GM19455 (cell line): ENCODE measurements at regions not wholly inside any gene's neighbourhood (a gene's known extent, or its start where the extent isn't known, plus 50 kb on each side); places are given as distances from the start of the nearest gene placed in this dataset.
"Not testable (repeated sequence)": the region's sequence is repeated elsewhere in the genome, so short reads cannot be mapped to it uniquely, and the experiment has no call there.

Source experiments
- ATAC-seq: cut with Tn5 transposase; IDR thresholded peaks from one replicate; pipeline ENCODE4 v1.9.1; 2021; ENCODE audit not compliant: unreplicated experiment

DNA sequence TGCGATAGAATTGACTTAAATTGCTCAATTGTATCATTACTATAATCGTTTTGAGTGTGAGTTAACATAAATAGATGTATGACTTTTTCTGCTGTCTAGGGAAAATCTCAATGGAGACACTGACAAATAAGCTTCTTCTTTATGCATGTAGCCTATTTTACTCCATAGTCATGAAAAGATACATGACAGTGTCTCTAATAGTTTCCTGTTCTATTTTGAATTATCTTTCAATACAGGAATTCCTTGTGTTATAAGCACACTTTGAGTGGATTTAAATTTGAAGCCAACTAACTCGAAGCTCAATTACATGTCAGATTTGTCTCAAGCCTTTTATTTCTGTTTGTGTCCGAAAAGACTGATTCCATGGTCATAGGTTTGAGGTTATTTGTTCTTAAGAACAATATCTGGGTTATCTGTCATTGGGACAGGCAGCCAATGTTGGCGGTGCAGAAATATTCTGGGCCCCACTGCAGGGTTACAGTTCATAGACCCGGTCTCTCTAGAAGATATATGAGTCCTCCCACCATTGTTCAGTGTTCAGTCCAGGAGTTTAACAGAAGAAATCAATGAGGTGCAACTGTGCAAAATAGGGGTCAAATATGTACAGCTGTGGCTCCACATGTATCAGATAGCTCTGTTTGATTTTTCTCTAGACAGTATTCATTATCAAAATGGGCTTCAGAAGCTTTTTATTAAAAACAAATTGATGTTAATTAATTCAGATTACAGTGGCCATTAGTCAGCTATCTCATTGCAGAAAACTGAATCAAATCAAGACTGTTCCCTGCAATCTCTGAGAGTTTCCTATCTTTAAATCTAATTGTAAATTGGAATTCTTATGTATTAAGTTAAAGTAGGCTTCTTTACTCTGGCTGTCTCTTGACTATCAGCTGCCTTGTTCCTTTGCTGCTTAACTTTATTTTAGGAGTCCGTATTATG lies 1238.8 kb downstream of the NXPH1 start:
- ATAC-seq = no peak

- ATAC-seq = no peak
Observed at GRCh38 chr7:9680713-9681112, 1247.3 kb downstream of the NXPH1 start.

DNA sequence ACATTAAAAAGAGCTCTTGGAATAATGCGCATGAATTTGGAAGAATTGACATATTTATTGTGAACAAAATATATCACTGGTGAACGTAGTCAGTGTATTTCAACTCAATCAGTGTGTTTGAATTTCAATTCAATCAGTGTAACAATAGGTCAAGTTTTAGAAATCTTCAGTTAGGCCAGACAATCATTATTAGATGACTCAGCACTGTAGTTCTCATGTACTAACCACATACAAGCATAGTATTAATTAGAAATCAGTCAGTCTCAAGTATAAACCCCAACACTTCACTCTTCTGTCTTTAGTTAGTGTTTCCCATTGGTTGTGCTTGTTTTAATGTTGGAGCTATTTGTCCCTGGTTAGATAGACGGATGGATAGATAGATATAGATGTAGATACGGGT lies 1247.9 kb downstream of the NXPH1 start:
- ATAC-seq = no peak

DNA sequence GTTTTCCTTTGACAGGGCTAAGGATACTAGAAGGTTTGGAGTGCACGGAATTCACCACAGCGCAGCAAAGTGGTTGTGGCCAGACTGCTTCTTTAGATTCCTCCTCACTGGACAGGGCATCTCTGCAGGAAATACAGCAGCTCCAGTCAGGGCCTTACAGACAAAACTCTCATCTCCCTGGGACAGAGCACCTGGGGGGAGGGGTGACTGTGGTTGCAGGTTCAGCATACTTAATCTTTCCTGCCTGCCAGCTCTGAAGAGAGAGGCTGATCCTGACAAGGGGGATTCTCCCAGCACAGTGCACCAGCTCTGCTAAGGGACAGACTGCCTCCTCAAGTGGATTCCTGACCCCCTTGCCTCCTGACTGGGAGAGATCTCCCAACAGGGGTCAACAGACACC lies 1257.9 kb downstream of the NXPH1 start:
- no peak for ATAC-seq

GRCh38 chr7:9698375-9698774 lies 1265.0 kb downstream of the NXPH1 start:
- no peak for ATAC-seq

- ATAC-seq = no peak
Observed at GRCh38 chr7:9709216-9709615, 1264.5 kb upstream of the PHF14 start.

DNA sequence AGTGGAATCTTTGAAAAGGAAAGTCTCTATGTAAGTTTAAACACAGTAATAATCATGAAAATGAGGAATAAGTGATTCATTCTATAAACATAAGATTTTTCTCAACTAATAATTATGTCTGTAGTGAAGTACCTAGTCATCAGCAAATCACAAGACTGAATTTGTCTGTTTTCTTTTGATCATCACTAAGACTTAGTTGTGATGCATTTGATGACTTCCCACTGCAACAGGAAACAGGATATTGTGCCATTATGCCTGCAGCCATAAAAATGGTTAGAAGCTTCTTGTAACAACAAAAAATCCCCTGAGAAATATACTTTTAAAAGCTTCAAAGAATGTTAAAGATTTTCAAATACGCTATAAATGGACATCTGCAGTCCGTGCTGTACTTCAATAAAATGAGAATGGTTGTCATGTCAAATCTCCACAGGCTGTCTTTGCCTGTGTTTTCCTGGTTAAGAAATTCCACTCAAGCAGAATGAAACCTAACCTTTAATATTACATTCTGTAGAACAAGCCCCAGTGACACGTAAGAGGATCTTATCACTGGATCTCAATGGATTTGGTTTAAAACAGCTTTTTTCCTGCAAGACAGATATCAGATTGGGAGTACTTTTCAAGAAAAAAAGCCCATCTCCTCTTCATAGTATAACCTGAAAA lies 1262.3 kb upstream of the PHF14 start:
- no peak for ATAC-seq

DNA sequence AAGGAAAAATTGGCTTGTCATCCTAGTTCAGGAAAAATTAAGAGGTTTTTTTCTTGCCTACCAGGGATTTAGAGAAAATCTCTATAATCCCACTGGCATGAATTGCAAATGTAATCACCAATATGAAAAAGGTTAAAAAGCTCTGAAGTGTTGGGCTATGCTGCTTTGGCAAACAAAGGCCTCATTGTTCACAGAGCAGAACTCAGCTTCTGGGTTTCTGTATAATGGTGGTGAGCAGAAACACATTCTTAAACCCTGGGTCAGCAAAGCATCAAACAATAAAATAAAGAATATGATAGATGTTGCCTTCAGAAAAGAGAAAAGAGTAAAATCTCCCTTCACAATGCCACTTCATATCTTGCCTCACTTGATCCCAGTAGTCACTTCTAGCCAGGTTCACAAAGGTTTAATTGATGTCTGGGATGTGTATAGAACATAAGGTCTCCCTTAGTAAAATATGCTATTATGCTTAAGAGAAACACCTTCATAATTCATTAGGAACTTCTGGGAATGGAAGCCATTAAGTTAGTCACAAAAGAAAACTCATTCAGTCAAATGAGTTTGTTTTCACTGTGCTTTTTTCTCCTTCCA lies 1255.5 kb upstream of the PHF14 start:
- ATAC-seq = no peak

DNA sequence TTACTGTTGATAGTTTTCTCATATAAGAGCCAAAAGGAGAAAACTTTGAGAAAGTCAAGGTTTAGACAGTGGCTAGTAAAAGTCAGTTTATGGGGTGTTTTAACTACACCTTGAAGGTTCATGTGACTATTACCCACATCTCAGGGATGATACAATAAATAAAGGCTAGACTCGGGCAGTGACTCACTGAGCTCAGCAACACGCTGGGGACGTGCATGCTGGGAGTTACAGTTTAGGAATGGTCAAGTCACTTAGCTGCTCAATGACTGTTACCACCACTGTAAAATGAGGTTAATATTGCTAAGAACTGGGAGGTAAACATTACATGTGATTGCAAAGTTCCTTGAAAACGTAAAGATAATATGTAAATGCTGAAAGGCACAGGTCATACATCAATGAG lies 1254.4 kb upstream of the PHF14 start:
- ATAC-seq = no peak

DNA sequence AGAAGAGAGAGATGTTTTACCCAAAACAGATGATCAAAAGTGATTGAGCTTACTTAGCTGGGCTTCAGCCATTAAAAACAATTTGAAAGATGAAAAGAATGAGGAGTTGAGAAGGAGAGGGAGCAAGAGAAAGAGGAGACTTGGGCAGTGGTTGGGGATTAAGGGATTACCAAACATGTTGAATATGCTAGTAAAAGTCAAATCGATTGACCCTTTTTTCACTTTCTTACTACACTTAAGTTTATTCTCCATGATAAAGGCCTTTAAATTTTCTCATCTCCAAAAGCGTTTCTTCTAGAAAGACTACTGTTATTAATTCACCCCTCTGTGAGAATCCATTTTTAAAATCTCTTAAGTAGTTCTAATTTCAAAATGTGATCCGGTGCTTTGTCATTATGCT lies 1254.0 kb upstream of the PHF14 start:
- ATAC-seq = no peak

- not testable (repeated sequence) for ATAC-seq
Observed at GRCh38 chr7:9725940-9726663, 1247.6 kb upstream of the PHF14 start.

- ATAC-seq = not testable (repeated sequence)
Observed at GRCh38 chr7:9726811-9727210, 1246.9 kb upstream of the PHF14 start.

DNA sequence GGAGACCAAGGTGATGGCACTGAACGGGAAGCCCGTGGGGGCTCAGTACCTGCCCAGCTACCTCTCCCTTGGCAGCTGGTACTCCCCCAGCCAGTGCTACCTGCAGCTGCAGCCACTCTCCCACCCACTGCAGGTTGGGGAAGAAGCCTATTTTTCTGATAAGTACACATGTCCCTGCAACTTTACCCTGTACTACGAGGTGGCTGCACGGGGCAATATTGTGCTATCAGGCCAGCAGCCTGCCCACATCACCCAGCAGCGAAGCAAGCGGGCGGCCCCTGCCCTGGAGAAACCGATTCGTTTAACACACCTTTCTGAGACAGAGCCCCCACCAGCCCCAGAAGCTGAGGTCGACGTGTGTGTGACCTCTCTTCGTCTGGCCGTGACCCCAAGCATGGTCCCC lies 1246.2 kb upstream of the PHF14 start:
- not testable (repeated sequence) for ATAC-seq

GRCh38 chr7:9728014-9728657 lies 1245.5 kb upstream of the PHF14 start:
- not testable (repeated sequence) for ATAC-seq

DNA sequence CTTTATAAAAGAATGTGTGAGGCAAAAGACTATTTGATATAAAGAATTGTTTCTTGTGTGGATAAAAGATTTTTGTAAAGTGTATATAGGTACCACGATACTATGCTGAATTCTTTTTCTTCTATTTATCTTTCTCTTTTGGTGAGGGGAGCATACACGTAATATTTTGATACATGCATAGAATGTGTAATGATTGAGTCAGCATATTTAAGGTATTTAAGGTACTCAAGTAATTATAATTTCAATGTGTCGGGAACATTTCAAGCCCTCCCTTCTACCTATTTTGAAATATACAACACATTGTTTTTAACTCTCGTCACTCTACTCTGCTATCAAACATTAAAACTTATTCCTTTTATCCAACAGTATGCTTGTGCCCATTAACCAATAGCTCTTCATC lies 1221.6 kb upstream of the PHF14 start:
- ATAC-seq = no peak

DNA sequence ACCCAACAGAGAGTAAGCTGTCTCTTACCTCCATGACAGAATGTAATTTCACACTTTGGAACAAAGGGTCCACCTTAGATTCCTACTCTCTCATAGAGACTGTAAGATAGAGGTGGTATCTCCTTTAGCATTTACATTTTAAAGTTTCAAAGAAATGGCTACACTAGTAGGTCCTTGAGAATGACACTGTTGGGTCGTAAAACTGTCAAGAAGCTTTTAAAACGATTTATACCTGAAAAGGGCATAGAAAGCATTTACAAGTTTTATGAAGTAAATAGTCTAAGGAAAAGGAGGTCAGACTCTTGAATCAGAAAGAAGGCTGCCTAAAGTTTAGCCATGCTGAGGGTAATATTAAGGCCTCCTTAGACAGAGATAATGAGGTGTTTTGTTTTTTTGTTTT lies 1212.4 kb upstream of the PHF14 start:
- ATAC-seq = no peak

DNA sequence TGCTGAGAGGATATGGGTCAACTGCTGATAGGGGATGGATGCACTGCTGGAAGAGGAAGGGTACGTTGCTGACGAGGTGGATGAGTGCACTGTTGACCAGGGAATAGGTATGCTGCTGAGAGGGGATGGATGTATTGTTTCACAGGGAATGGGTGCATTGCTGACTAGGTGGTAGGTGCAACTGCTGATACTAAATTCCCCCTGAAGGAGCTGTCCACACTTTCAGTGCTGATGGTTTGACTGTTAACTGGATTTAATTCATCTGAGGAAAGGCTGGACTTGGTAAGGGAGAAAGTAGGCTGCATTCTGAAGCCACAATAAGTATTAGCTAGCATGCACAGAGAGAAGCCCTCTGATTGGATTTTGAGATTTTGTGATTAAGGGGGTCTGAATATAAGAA lies 1196.8 kb upstream of the PHF14 start:
- no peak for ATAC-seq

- ATAC-seq = no peak
Observed at GRCh38 chr7:9778367-9778766, 1195.3 kb upstream of the PHF14 start.

- ATAC-seq = no peak
Observed at GRCh38 chr7:9781710-9782109, 1192.0 kb upstream of the PHF14 start.

GRCh38 chr7:9782275-9782674 lies 1191.4 kb upstream of the PHF14 start:
- ATAC-seq = no peak

DNA sequence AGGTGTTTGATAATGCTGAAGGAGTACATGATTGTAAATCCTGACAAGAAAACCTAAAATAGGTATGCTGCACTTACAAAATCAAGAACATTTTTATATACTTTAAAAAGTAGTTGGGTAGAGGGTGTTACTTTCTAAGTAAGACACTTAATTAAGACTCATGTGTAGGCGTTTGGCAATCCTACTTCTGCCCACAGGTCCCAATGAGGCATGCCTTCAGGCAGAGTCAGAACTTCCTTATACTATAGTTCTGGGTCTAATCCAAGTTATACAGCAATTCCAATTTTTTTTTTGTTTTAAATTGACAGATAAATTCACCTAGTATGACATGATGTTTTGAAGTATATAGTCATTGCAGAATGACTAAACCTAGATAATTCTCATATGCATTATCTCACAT lies 1188.5 kb upstream of the PHF14 start:
- no peak for ATAC-seq
